Endothelial cell of umbilical vein (primary cell): ENCODE measurements at regions not wholly inside any gene's neighbourhood (a gene's known extent, or its start where the extent isn't known, plus 50 kb on each side); places are given as distances from the start of the nearest gene placed in this dataset.

Experiments
- BruUV-seq: library from RNA; stranded (reverse); fragments of 400-500 nt; replicated peaks from 2 replicates; lab custom pipeline; 2021; lab: Mats Ljungman, UMichigan
- CTCF ChIA-PET: fragments of 300-600, 350-600 bp; sonication (Branson Sonifier 250); formaldehyde crosslinking; loops from one replicate; lab custom pipeline; 2021; ENCODE audit warnings: antibody characterized with exemption, inconsistent platforms; lab: Charles Lee
- POLR2A ChIA-PET: fragments of 300-600, 350-600 bp; sonication (Branson Sonifier 250); formaldehyde crosslinking; loops from one replicate; lab custom pipeline; 2021; ENCODE audit warnings: antibody characterized with exemption, inconsistent platforms; lab: Charles Lee
- DNase-seq: peaks from one replicate; pipeline ENCODE4 v3.0.0-alpha.2; 2011; ENCODE audit warnings: low read depth, low spot score
- FAIRE-seq: peaks from 2 replicates; lab custom pipeline; 2011; peaks lifted over from hg19 to GRCh38; lab: Jason Lieb, UNC
- H2AFZ ChIP-seq: 2 replicates; pipeline ENCODE4 v1.6.0; 2012; ENCODE audit warnings: low read depth, low read length, control low read depth, inconsistent platforms
- H3K27ac ChIP-seq: 2 replicates; pipeline ENCODE4 v1.5.1; 2011; ENCODE audit warnings: low read depth, mild to moderate bottlenecking, control low read depth, low read length, moderate library complexity; ENCODE audit not compliant: insufficient read depth
- H3K27me3 ChIP-seq, 2 experiments: 2 replicates each; pipeline versions ENCODE4 v1.6.0 to v1.6.1; 2011; ENCODE audit warnings: low read length in 2 of 2, mixed read lengths in 1 of 2; ENCODE audit not compliant: control insufficient read depth in 2 of 2, insufficient read depth in 2 of 2
- H3K36me3 ChIP-seq, 2 experiments: 2 replicates in 1 of 2; 3 replicates in 1 of 2; pipeline ENCODE4 v1.5.1; 2011; ENCODE audit warnings: low read length in 2 of 2, mild to moderate bottlenecking in 1 of 2, moderate library complexity in 1 of 2; ENCODE audit not compliant: control insufficient read depth in 2 of 2, insufficient read depth in 2 of 2; ENCODE audit errors: extremely low read depth in 1 of 2
- H3K4me1 ChIP-seq: 3 replicates; pipeline ENCODE4 v1.5.1; 2011; ENCODE audit warnings: mild to moderate bottlenecking, low read length; ENCODE audit not compliant: control insufficient read depth, insufficient read depth; ENCODE audit errors: extremely low read depth
- H3K4me2 ChIP-seq: 2 replicates; pipeline ENCODE4 v1.6.1; 2011; ENCODE audit warnings: low read length, control low read depth, mixed read lengths; ENCODE audit not compliant: insufficient read depth
- H3K4me3 ChIP-seq, 3 experiments: fragments of 200-600 bp in 1 of 3; sonication (generic), shearing (Covaris generic) in 1 of 3; replicated peaks in 1 of 3; 2 replicates each; pipeline ENCODE4 v1.5.1; 2011 to 2016; ENCODE audit warnings: control low read depth in 3 of 3, low read length in 3 of 3, mild to moderate bottlenecking in 2 of 3, inconsistent platforms in 1 of 3, low read depth in 1 of 3, moderate library complexity in 1 of 3; ENCODE audit not compliant: insufficient read depth in 1 of 3
- H3K79me2 ChIP-seq: 2 replicates; pipeline ENCODE4 v1.6.0; 2012; ENCODE audit warnings: low read length, inconsistent platforms; ENCODE audit not compliant: control insufficient read depth, insufficient read depth
- H3K9ac ChIP-seq: replicated peaks from 2 replicates; pipeline ENCODE3; 2011; ENCODE audit warnings: low read length, control low read depth; ENCODE audit not compliant: insufficient read depth; ENCODE audit errors: extremely low read depth
- H3K9me1 ChIP-seq: replicated peaks from 3 replicates; pipeline ENCODE4 v1.6.0; 2011; ENCODE audit warnings: mild to moderate bottlenecking, low read length; ENCODE audit not compliant: control insufficient read depth, insufficient read depth; ENCODE audit errors: extremely low read depth
- H3K9me3 ChIP-seq: replicated peaks from 2 replicates; pipeline ENCODE4 v1.5.1; 2012; ENCODE audit warnings: low read length, inconsistent platforms; ENCODE audit not compliant: control insufficient read depth, insufficient read depth
- H4K20me1 ChIP-seq: replicated peaks from 2 replicates; pipeline ENCODE3; 2011; ENCODE audit warnings: mild to moderate bottlenecking, low read length; ENCODE audit not compliant: control insufficient read depth, insufficient read depth; ENCODE audit errors: extremely low read depth
- CTCF ChIP-seq, 2 donors: IDR thresholded peaks; 1 replicate in 1 of 2; 2 replicates in 1 of 2; pipeline ENCODE4 v1.5.1; 2011; ENCODE audit warnings: low read length in 2 of 2, mild to moderate bottlenecking in 2 of 2, moderate library complexity in 2 of 2, control low read depth in 1 of 2, inconsistent platforms in 1 of 2, low read depth in 1 of 2; ENCODE audit not compliant: insufficient read depth in 1 of 2; ENCODE audit errors: extremely low read depth in 1 of 2
- EZH2 ChIP-seq: IDR thresholded peaks from 2 replicates; pipeline ENCODE4 v1.6.1; 2012; ENCODE audit warnings: borderline replicate concordance, low read depth, mild to moderate bottlenecking, moderate library complexity, low read length, inconsistent platforms; ENCODE audit not compliant: severe bottlenecking
- FOS ChIP-seq: IDR thresholded peaks from 2 replicates; pipeline ENCODE4 v1.6.1; 2011; ENCODE audit warnings: mild to moderate bottlenecking, low read length, moderate library complexity, borderline replicate concordance; ENCODE audit not compliant: insufficient read depth
- JUN ChIP-seq: IDR thresholded peaks from 2 replicates; pipeline ENCODE4 v1.6.1; 2011; ENCODE audit warnings: borderline replicate concordance, low read depth; ENCODE audit not compliant: insufficient read length, insufficient read depth
- MAX ChIP-seq: IDR thresholded peaks from 2 replicates; pipeline ENCODE4 v1.6.1; 2011; ENCODE audit not compliant: insufficient read depth, insufficient read length
- MYC ChIP-seq: IDR thresholded peaks from one replicate; pipeline ENCODE4 v1.6.1; 2011; ENCODE audit warnings: mild to moderate bottlenecking, low read depth, low read length
- POLR2A ChIP-seq: IDR thresholded peaks from 2 replicates; pipeline ENCODE4 v1.6.1; 2012; ENCODE audit warnings: low read depth, mild to moderate bottlenecking, control low read depth, low read length
- POLR2AphosphoS5 ChIP-seq: IDR thresholded peaks from 2 replicates; pipeline ENCODE4 v1.6.1; 2012; ENCODE audit warnings: low read depth, mild to moderate bottlenecking, control low read depth, low read length, moderate library complexity; ENCODE audit not compliant: insufficient read depth
- dilution Hi-C: fragments of 300-500 bp; cut with MboI; formaldehyde crosslinking; loops from one replicate; pipeline ENCODE4 v1.15.0; 2019; ENCODE audit warnings: low sequenced_read_pairs; ENCODE audit not compliant: extremely low pct_ligation_motif_present
- intact Hi-C: fragments of 100-400 bp; cut with micrococcal nuclease; formaldehyde crosslinking; loops from one replicate; pipeline ENCODE4 v1.10.0; 2022

- CTCF ChIA-PET = no interaction called here
- no peak overlapping the region for H3K4me3 ChIP-seq
- TF ChIP-seq POLR2AphosphoS5 = no peak
- TF ChIP-seq EZH2 = no peak
- no peak for TF ChIP-seq MYC
- TF ChIP-seq FOS = no peak
- no peak for TF ChIP-seq CTCF (IDR thresholded peaks at IDR 0.05; ENCODE audit: extremely low read depth in 1 of 2, insufficient read depth in 1 of 2, low read depth in 1 of 2, low read length in 2 of 2)
- POLR2A ChIA-PET = no interaction called here
- H3K4me1 ChIP-seq = no peaks in the 10 kb centered on the region
- intact Hi-C loops (no loop called here), dilution Hi-C loops (no loop called here)
- no peak overlapping the region for H3K9ac ChIP-seq
- H3K36me3 ChIP-seq = no peaks in the 10 kb centered on the region
- H4K20me1 ChIP-seq = no peaks in the 10 kb centered on the region
- H3K27me3 ChIP-seq = no peaks in the 10 kb centered on the region
- H3K9me1 ChIP-seq = no peaks in the 10 kb centered on the region
- FAIRE-seq (no peak), DNase-seq (no peak)
- no peak overlapping the region for H3K4me2 ChIP-seq
- BruUV-seq = no TSS peak
- H3K9me3 ChIP-seq = no peaks in the 10 kb centered on the region
- no peak overlapping the region for H3K27ac ChIP-seq
- no peak overlapping the region for H2AFZ ChIP-seq
- H3K79me2 ChIP-seq = no peaks in the 10 kb centered on the region
Measured at GRCh38 chr7:32283546-32283945, 206.6 kb downstream of the LSM5 start.

- Histone ChIP-seq H3K4me3 (no peak overlapping the region), H3K27ac (no peak overlapping the region), H3K4me1 (no peaks in the 10 kb centered on the region), H3K79me2 (no peaks in the 10 kb centered on the region), H3K9me3 (no peaks in the 10 kb centered on the region), H3K27me3 (no peaks in the 10 kb centered on the region), H3K9ac (no peak overlapping the region), H3K4me2 (no peak overlapping the region), H4K20me1 (no peaks in the 10 kb centered on the region), H2AFZ (no peak overlapping the region), H3K9me1 (no peaks in the 10 kb centered on the region), H3K36me3 (no peaks in the 10 kb centered on the region)
- FAIRE-seq (no peak), DNase-seq (no peak)
- dilution Hi-C loops = no loop called here
- TF ChIP-seq MAX (no peak), FOS (no peak), CTCF (IDR thresholded peaks at IDR 0.05; ENCODE audit: extremely low read depth in 1 of 2, insufficient read depth in 1 of 2, low read depth in 1 of 2, low read length in 2 of 2) (no peak), EZH2 (no peak), MYC (no peak), JUN (no peak), POLR2A (no peak)
- ChIA-PET CTCF (no interaction called here), POLR2A (no interaction called here)
- BruUV-seq = no TSS peak
- intact Hi-C loops = no loop called here
Measured at GRCh38 chr7:32279500-32279899, 209.3 kb upstream of the PDE1C start.
